ENCODE measurements at regions not wholly inside any gene's neighbourhood (a gene's known extent, or its start where the extent isn't known, plus 50 kb on each side); places are given as distances from the start of the nearest gene placed in this dataset.

DNA sequence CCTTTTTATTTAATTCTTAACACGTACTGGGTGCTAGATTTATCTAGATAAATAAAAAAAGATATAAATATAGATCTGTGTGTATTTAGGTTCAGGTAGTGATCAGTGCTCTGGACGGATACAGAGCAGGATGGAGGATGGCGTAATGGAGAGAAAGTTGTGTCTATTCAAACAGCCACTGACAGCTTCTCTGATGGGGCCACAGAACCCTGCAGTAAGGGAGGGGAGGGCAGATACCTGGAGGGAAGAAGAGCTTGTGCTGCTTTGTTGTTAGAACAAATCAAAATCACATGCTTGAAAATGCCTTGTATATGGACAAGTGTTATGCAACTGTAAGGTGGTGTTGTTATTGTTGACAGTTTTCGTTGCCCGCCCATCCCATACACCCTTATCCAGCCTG, 170.2 kb downstream of the UTP18 start:
- TF ChIP-seq POLR2A (IDR thresholded peaks at IDR 0.05; ENCODE audit: low read depth): no peak
- TF ChIP-seq, protein P1, sequence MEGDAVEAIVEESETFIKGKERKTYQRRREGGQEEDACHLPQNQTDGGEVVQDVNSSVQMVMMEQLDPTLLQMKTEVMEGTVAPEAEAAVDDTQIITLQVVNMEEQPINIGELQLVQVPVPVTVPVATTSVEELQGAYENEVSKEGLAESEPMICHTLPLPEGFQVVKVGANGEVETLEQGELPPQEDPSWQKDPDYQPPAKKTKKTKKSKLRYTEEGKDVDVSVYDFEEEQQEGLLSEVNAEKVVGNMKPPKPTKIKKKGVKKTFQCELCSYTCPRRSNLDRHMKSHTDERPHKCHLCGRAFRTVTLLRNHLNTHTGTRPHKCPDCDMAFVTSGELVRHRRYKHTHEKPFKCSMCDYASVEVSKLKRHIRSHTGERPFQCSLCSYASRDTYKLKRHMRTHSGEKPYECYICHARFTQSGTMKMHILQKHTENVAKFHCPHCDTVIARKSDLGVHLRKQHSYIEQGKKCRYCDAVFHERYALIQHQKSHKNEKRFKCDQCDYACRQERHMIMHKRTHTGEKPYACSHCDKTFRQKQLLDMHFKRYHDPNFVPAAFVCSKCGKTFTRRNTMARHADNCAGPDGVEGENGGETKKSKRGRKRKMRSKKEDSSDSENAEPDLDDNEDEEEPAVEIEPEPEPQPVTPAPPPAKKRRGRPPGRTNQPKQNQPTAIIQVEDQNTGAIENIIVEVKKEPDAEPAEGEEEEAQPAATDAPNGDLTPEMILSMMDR (IDR thresholded peaks at IDR 0.05): no peak
- TF ChIP-seq POLR2AphosphoS5 (IDR thresholded peaks at IDR 0.05): no peak
- TF ChIP-seq EP300 (IDR thresholded peaks at IDR 0.05): no peak

Measured in esophagus muscularis mucosa (tissue), 4 donors.